ENCODE measurements at regions not wholly inside any gene's neighbourhood (a gene's known extent, or its start where the extent isn't known, plus 50 kb on each side); places are given as distances from the start of the nearest gene placed in this dataset.

- TF ChIP-seq EZH2 (IDR thresholded peaks at IDR 0.05; ENCODE audit: insufficient read depth, poor library complexity, severe bottlenecking), result no peak
- TF ChIP-seq EZH2phosphoT487 (IDR thresholded peaks at IDR 0.05; ENCODE audit: insufficient read depth, low read depth), result no peak
Measured at GRCh38 chr3:20462723-20463122, 276.7 kb upstream of the SGO1 start.
